ENCODE measurements at regions not wholly inside any gene's neighbourhood (a gene's known extent, or its start where the extent isn't known, plus 50 kb on each side); places are given as distances from the start of the nearest gene placed in this dataset.

- no peak overlapping the region for H3K27ac Mint-ChIP-seq
- H3K27me3 Mint-ChIP-seq, result no peaks in the 10 kb centered on the region
- ATAC-seq (ENCODE audit: low read depth) (no peak), DNase-seq (no peak)
- Histone ChIP-seq H3K4me1 (ENCODE audit: control insufficient read depth in 2 of 2, insufficient read depth in 2 of 2, low read length in 2 of 2) (no peaks in the 10 kb centered on the region), H3K79me2 (ENCODE audit: control insufficient read depth, insufficient read depth, low read length) (no peaks in the 10 kb centered on the region), H4K20me1 (ENCODE audit: control insufficient read depth, insufficient read depth, low read length, poor library complexity, severe bottlenecking) (no peaks in the 10 kb centered on the region), H3K9ac (ENCODE audit: low read length) (no peak overlapping the region), H3K27ac (ENCODE audit: low read length in 2 of 2) (no peak overlapping the region), H3K4me3 (ENCODE audit: control extremely low read depth in 1 of 5, extremely low read depth in 1 of 5, insufficient read depth in 1 of 5, low read depth in 2 of 5, low read length in 4 of 5) (no peak overlapping the region), H3K4me2 (replicated peaks; ENCODE audit: low read depth, low read length, poor library complexity, severe bottlenecking) (no peak overlapping the region), H2AFZ (ENCODE audit: insufficient read depth, low read depth, low read length, poor library complexity, severe bottlenecking) (no peak overlapping the region), H3K27me3 (replicated peaks in 1 of 4; ENCODE audit: control extremely low read depth in 1 of 4, control insufficient read depth in 3 of 4, insufficient read depth in 4 of 4, low read length in 3 of 4) (no peaks in the 10 kb centered on the region), H3K9me3 (ENCODE audit: control extremely low read depth in 1 of 3, control insufficient read depth in 2 of 3, insufficient read depth in 1 of 3, low read length in 2 of 3) (no peaks in the 10 kb centered on the region), H3K36me3 (replicated peaks in 1 of 2; ENCODE audit: control extremely low read depth in 1 of 2, control insufficient read depth in 1 of 2, extremely low read depth in 1 of 2, insufficient read depth in 2 of 2, low read length in 1 of 2) (no peaks in the 10 kb centered on the region)
- no CpG with 5 or more reads among the region's 1 CpG for WGBS (ENCODE audit: insufficient coverage)
- ChIA-PET CTCF (no interaction called here), POLR2A (no interaction called here)
- H3K4me1 Mint-ChIP-seq, result no peaks in the 10 kb centered on the region
- H3K9me3 Mint-ChIP-seq (ENCODE audit: insufficient read depth), result no peaks in the 10 kb centered on the region
- no peak overlapping the region for H3K4me3 Mint-ChIP-seq
- intact Hi-C loops (cut with micrococcal nuclease), result no loop called here
- TF ChIP-seq, protein P1, sequence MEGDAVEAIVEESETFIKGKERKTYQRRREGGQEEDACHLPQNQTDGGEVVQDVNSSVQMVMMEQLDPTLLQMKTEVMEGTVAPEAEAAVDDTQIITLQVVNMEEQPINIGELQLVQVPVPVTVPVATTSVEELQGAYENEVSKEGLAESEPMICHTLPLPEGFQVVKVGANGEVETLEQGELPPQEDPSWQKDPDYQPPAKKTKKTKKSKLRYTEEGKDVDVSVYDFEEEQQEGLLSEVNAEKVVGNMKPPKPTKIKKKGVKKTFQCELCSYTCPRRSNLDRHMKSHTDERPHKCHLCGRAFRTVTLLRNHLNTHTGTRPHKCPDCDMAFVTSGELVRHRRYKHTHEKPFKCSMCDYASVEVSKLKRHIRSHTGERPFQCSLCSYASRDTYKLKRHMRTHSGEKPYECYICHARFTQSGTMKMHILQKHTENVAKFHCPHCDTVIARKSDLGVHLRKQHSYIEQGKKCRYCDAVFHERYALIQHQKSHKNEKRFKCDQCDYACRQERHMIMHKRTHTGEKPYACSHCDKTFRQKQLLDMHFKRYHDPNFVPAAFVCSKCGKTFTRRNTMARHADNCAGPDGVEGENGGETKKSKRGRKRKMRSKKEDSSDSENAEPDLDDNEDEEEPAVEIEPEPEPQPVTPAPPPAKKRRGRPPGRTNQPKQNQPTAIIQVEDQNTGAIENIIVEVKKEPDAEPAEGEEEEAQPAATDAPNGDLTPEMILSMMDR (IDR thresholded peaks at IDR 0.05), result no peak
- no peak for TF ChIP-seq EZH2 (IDR thresholded peaks at IDR 0.05; ENCODE audit: borderline replicate concordance, insufficient read depth, low read depth, low read length, poor library complexity, severe bottlenecking)
Measured at GRCh38 chr3:164897342-164897741, 181.0 kb downstream of the SI start.

DNA sequence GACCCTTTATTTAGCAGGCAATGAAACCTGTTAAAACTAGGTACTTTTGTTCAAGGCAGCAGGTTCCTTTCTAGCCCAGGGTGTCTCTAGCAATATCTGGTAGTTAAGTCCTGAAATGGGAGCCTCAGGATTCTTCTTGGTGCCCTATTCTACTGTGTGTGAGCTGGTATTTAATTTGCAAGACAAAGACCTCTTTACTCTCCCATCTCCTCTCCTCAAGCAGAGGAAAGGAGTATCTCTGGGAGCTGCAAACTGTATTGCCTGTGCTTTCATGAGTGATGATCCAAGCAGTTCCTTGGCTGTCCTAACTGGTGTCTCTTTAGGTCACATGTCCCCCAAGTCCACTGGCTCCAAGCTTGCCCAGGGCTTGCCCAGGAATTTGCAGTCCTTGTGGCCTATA is 188.2 kb downstream of the SI start:
- H3K27ac Mint-ChIP-seq, result no peak overlapping the region
- no peaks in the 10 kb centered on the region for H3K27me3 Mint-ChIP-seq
- peaks cover 2% of the 10 kb centered on the region for H3K9me3 Mint-ChIP-seq (ENCODE audit: insufficient read depth)
- H3K4me3 ChIP-seq (ENCODE audit: control extremely low read depth in 1 of 5, extremely low read depth in 1 of 5, insufficient read depth in 1 of 5, low read depth in 2 of 5, low read length in 4 of 5), result no peak overlapping the region
- no peaks in the 10 kb centered on the region for H4K20me1 ChIP-seq (ENCODE audit: control insufficient read depth, insufficient read depth, low read length, poor library complexity, severe bottlenecking)
- ATAC-seq (ENCODE audit: low read depth) (no peak), DNase-seq (no peak)
- no peaks in the 10 kb centered on the region for H3K36me3 ChIP-seq (replicated peaks in 1 of 2; ENCODE audit: control extremely low read depth in 1 of 2, control insufficient read depth in 1 of 2, extremely low read depth in 1 of 2, insufficient read depth in 2 of 2, low read length in 1 of 2)
- no peak overlapping the region for H3K4me3 Mint-ChIP-seq
- H3K9me3 ChIP-seq (ENCODE audit: control extremely low read depth in 1 of 3, control insufficient read depth in 2 of 3, insufficient read depth in 1 of 3, low read length in 2 of 3), result peaks cover 0 to 8% (median 0%) of the 10 kb centered on the region in 3 donors
- no peak overlapping the region for H2AFZ ChIP-seq (ENCODE audit: insufficient read depth, low read depth, low read length, poor library complexity, severe bottlenecking)
- intact Hi-C loops (cut with micrococcal nuclease), result no loop called here
- no peaks in the 10 kb centered on the region for H3K4me1 ChIP-seq (ENCODE audit: control insufficient read depth in 2 of 2, insufficient read depth in 2 of 2, low read length in 2 of 2)
- POLR2A ChIA-PET, result no interaction called here
- H3K4me2 ChIP-seq (replicated peaks; ENCODE audit: low read depth, low read length, poor library complexity, severe bottlenecking), result no peak overlapping the region
- CTCF ChIA-PET, result no interaction called here
- no peaks in the 10 kb centered on the region for H3K4me1 Mint-ChIP-seq
- H3K79me2 ChIP-seq (ENCODE audit: control insufficient read depth, insufficient read depth, low read length), result no peaks in the 10 kb centered on the region
- H3K27ac ChIP-seq (ENCODE audit: low read length in 2 of 2), result no peak overlapping the region
- TF ChIP-seq, protein P1 (IDR thresholded peaks at IDR 0.05), result no peak
- no peak for TF ChIP-seq EZH2 (IDR thresholded peaks at IDR 0.05; ENCODE audit: borderline replicate concordance, insufficient read depth, low read depth, low read length, poor library complexity, severe bottlenecking)
- H3K27me3 ChIP-seq (replicated peaks in 1 of 4; ENCODE audit: control extremely low read depth in 1 of 4, control insufficient read depth in 3 of 4, insufficient read depth in 4 of 4, low read length in 3 of 4), result no peaks in the 10 kb centered on the region
- H3K9ac ChIP-seq (ENCODE audit: low read length), result no peak overlapping the region

Measured in B cell (primary cell).